GM12873 (cell line): ENCODE measurements at regions not wholly inside any gene's neighbourhood (a gene's known extent, or its start where the extent isn't known, plus 50 kb on each side); places are given as distances from the start of the nearest gene placed in this dataset.

Experiments used
- CTCF ChIP-seq: IDR thresholded peaks from 2 replicates; pipeline ENCODE4 v1.5.1; 2012; ENCODE audit warnings: low read depth, mild to moderate bottlenecking, moderate library complexity, low read length, control low read depth; ENCODE audit not compliant: insufficient read depth; ENCODE audit errors: missing control alignments

- TF ChIP-seq CTCF: no peak
Measured at GRCh38 chrX:137118536-137118935, 84.7 kb upstream of the GPR101 start.

- no peak for TF ChIP-seq CTCF
Measured at GRCh38 chrX:137118136-137118535, 84.3 kb upstream of the GPR101 start.

- no peak for TF ChIP-seq CTCF
Measured at GRCh38 chrX:137101273-137101990, 67.6 kb upstream of the GPR101 start.
